Neural crest cell (in vitro differentiated cells): ENCODE measurements at regions not wholly inside any gene's neighbourhood (a gene's known extent, or its start where the extent isn't known, plus 50 kb on each side); places are given as distances from the start of the nearest gene placed in this dataset.
"Not testable (repeated sequence)": the region's sequence is repeated elsewhere in the genome, so short reads cannot be mapped to it uniquely, and the experiment has no call there.

Source experiments
- DNase-seq: peaks from one replicate; pipeline ENCODE4 v3.0.0; 2021; ENCODE audit warnings: low read depth, mixed read lengths, low spot score
- H3K27ac Mint-ChIP-seq: one replicate; pipeline ENCODE4 v1.8.0; 2021; ENCODE audit warnings: mild to moderate bottlenecking, mixed read lengths; ENCODE audit not compliant: unreplicated experiment
- H3K27me3 Mint-ChIP-seq: 2 replicates; pipeline ENCODE4 v1.8.0; 2021; ENCODE audit warnings: low read depth, mild to moderate bottlenecking, mixed read lengths
- H3K36me3 Mint-ChIP-seq: 2 replicates; pipeline ENCODE4 v1.8.0; 2021; ENCODE audit warnings: low read depth, mild to moderate bottlenecking, mixed read lengths
- H3K4me1 Mint-ChIP-seq: 2 replicates; pipeline ENCODE4 v1.8.0; 2021; ENCODE audit warnings: mixed read lengths
- H3K4me3 Mint-ChIP-seq: one replicate; pipeline ENCODE4 v1.8.0; 2021; ENCODE audit warnings: mild to moderate bottlenecking, mixed read lengths
- H3K9me3 Mint-ChIP-seq: 2 replicates; pipeline ENCODE4 v1.8.0; 2021; ENCODE audit warnings: mixed read lengths
- CTCF ChIP-seq: fragments of 200-600 bp; sonication (generic); conservative IDR thresholded peaks from 2 replicates; pipeline ENCODE4 v1.5.0; 2021; ENCODE audit warnings: antibody characterized with exemption, mild to moderate bottlenecking

DNA sequence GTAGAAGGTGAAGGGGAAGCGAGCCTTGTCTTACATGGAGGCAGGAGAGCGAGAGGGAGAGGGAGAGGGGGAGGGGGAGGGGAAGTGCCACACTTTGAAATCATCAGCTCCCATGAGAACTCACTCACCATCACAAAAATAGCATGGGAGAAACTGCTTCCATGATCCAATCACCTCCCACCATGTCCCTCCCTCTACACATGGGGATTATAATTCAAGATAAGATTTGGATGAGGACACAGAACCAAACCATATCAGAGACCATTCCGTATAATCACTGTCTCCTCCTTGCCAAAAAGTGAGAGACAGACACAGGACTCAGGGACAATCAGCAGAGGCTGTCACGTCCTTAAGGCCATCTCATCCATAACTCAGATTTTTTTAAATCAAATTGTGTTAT lies 187.7 kb upstream of the TAS2R1 start:
- no peak for DNase-seq
- Mint-ChIP-seq H3K4me1 (no peaks in the 10 kb centered on the region), H3K27ac (no peak overlapping the region), H3K4me3 (no peak overlapping the region), H3K27me3 (no peaks in the 10 kb centered on the region), H3K9me3 (no peaks in the 10 kb centered on the region), H3K36me3 (no peaks in the 10 kb centered on the region)
- no peak for TF ChIP-seq CTCF

GRCh38 chr5:9815051-9815450 lies 184.9 kb upstream of the TAS2R1 start:
- no peak for DNase-seq
- H3K9me3 Mint-ChIP-seq: peaks cover 3% of the 10 kb centered on the region
- peaks cover 2% of the 10 kb centered on the region for H3K36me3 Mint-ChIP-seq
- H3K27me3 Mint-ChIP-seq: no peaks in the 10 kb centered on the region
- no peak overlapping the region for H3K4me3 Mint-ChIP-seq
- no peaks in the 10 kb centered on the region for H3K4me1 Mint-ChIP-seq
- no peak for TF ChIP-seq CTCF
- H3K27ac Mint-ChIP-seq: no peak overlapping the region

DNA sequence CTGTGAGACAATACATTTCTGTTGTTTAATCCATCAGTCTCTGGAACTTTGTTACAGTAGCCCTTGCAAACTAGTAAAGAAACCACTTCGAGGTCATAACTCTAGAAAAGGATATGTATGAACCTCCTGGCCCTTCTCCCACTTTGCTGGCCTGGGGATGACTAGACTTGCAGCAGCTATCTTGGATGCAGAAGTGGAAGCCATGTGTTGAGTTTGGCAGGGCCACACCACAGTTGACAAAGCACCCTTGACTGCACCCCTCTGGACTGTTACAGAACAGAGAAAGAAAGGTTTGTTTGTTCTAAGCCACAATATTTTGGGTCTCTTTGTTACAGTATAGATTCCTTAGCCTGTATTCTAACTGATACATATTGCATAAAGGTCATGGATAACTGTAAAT lies 183.2 kb upstream of the TAS2R1 start:
- no peaks in the 10 kb centered on the region for H3K27me3 Mint-ChIP-seq
- TF ChIP-seq CTCF: no peak
- no peaks in the 10 kb centered on the region for H3K4me1 Mint-ChIP-seq
- no peak for DNase-seq
- no peak overlapping the region for H3K4me3 Mint-ChIP-seq
- H3K27ac Mint-ChIP-seq: no peak overlapping the region
- H3K9me3 Mint-ChIP-seq: peaks cover 4% of the 10 kb centered on the region
- peaks cover 2% of the 10 kb centered on the region for H3K36me3 Mint-ChIP-seq

- not testable (repeated sequence) for H3K4me1 Mint-ChIP-seq, H3K4me3 Mint-ChIP-seq, H3K27me3 Mint-ChIP-seq, H3K27ac Mint-ChIP-seq, DNase-seq
- peaks cover 26% of the 10 kb centered on the region for H3K9me3 Mint-ChIP-seq
- H3K36me3 Mint-ChIP-seq: peaks cover 11% of the 10 kb centered on the region
Observed at GRCh38 chr5:9807366-9807765, 177.2 kb upstream of the TAS2R1 start.

- H3K27ac Mint-ChIP-seq: no peak overlapping the region
- no peak for TF ChIP-seq CTCF
- H3K9me3 Mint-ChIP-seq: peaks cover 20% of the 10 kb centered on the region
Observed at GRCh38 chr5:9801908-9802307, 171.8 kb upstream of the TAS2R1 start.

DNA sequence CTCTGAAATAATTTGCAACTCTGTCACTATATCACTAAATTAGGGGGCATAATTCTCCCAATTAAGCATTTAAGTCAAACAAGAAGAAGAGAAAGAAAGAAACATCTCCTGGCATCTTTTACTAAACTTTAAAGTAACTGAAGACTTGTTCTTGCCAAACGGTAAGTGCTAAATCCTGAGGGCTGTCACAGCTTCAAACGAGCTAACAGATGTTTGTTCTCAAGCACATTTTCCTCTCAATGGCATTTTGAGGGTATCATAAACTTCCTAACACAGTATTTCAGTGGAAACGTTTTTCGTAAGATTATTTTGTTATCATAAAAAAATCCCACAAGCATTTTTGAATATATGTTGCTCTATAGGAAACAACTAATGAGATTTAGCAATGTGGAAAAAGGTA lies 169.5 kb upstream of the TAS2R1 start:
- TF ChIP-seq CTCF: no peak
- Mint-ChIP-seq H3K9me3 (peaks cover 15% of the 10 kb centered on the region), H3K27ac (no peak overlapping the region), H3K4me3 (no peak overlapping the region), H3K36me3 (no peaks in the 10 kb centered on the region), H3K27me3 (no peaks in the 10 kb centered on the region), H3K4me1 (no peaks in the 10 kb centered on the region)
- DNase-seq: no peak

More at GRCh38 chr5:9801908-9802307, 171.8 kb upstream of the TAS2R1 start:
- DNase-seq: no peak
- no peaks in the 10 kb centered on the region for H3K4me1 Mint-ChIP-seq
- no peaks in the 10 kb centered on the region for H3K27me3 Mint-ChIP-seq
- no peak overlapping the region for H3K4me3 Mint-ChIP-seq
- peaks cover 9% of the 10 kb centered on the region for H3K36me3 Mint-ChIP-seq
